HL-60/S4 (cell line): ENCODE measurements at regions not wholly inside any gene's neighbourhood (a gene's known extent, or its start where the extent isn't known, plus 50 kb on each side); places are given as distances from the start of the nearest gene placed in this dataset.
"Not testable (repeated sequence)": the region's sequence is repeated elsewhere in the genome, so short reads cannot be mapped to it uniquely, and the experiment has no call there.

Experiments used
- in situ Hi-C: fragments of 300-500 bp; cut with MboI; formaldehyde crosslinking; loops from 2 replicates; pipeline ENCODE4 v1.14.3; 2022; ENCODE audit warnings: low sequenced_read_pairs

DNA sequence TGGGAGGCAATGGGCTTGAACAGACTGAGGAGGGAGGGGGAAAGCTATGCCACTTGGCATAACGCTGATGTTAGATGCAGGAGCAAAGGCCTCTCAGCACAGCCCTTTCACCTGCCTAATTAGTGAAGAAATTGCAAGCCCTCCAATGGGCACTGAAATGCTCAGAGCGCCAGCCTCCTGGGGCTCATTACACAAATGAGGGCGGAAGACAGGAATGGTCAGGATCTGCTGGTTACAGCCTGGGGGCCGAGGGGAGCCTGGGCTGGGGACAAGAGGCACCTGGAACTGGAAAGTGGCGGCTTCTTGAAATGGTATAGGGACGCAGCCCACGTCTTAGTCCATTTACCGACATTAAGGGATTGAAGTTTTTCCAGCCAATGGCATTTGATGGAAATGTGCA is 50.2 kb upstream of the PLET1 start:
- in situ Hi-C loops = no loop called here

DNA sequence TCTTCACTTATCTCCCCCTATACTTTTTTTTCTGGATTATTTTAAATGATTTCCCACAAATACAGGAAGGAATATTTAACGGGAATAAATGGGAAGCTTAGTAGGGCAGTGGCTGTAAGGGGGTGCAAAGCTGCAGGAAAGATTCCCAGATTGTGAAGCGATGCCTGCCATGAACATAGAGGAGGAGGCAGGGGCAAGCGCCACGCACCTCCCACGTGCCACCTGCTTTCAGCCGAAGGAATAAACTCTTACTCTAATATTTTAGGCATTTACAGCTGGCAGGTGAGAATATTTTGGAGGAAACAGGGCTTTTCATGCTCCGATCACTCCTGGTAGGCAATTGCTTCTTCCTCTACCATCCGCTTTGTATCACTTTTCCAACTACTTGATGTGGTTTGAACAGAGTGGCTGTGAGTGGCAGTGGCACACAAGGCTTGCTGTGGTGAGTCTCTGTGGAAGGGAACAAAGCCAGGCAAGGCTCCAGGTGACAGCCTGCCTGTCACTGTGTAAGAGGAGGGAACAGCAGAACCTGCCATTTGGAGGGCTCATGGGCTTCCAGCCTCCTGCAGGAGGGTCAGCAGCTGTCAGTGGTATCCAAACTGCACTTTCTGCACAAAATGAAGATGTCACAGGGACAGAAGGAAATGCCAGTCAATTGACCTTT is 54.5 kb upstream of the PLET1 start:
- in situ Hi-C loops = no loop called here

DNA sequence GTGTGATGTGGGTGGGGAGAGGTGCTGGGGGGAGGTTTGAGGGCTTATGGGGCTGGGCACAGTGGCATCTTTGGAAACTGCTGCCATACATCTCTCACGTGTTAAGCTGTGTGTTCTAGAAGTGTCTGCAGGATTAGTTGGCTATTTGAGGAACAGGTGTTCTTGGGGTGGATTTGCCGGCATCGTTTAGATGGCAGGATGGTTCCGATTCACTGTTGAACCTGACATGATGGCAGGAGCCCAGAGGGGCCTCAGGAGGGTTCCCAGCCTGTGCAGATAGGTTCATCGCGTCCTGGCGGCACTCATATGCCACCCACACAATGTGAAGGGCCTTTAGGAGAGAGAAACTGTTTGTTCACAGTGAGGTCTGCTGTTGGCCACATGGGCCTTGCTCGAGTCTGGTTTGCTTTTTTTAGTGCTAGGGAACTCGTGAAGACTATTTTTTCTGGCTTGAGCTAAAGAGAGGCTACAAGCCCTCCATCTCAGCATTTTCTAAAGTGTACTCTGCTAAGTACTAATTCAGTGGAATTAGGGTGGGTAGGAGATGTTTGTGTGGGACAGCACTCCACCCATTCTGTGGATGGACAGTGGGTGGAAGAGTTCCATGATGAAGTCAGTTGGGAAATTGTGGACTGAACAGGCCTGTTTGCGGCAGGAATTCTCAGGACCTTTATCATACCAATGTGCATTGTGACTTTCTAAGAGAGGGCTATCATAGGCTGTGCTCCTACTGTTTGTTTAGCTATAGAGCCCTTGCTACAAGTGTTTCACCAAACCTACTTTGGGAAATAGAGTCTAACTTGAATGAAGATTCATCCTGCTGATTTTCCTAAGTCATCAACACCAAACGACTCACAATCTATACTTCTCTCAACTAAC is 55.4 kb upstream of the PLET1 start:
- in situ Hi-C loops = no loop called here

DNA sequence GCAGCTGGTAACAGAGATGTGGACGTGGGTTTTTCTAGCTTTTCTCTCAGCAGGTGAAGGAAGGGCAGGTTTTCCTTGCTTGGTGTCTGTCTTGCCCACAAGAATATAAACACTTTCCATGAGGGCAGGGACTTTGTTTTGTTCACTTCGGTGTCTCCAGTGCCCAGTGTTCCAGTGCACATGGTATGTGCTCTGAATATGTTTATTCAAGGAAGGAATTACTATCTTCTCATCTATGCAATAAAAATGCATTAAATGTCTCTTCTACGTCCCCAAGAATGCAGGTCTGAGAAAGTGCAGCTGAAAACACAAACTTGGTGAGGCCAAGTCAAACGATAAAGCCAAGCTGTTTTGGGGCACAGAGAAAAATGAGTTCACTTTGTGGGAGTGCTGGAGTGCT is 56.3 kb upstream of the PLET1 start:
- in situ Hi-C loops = no loop called here

DNA sequence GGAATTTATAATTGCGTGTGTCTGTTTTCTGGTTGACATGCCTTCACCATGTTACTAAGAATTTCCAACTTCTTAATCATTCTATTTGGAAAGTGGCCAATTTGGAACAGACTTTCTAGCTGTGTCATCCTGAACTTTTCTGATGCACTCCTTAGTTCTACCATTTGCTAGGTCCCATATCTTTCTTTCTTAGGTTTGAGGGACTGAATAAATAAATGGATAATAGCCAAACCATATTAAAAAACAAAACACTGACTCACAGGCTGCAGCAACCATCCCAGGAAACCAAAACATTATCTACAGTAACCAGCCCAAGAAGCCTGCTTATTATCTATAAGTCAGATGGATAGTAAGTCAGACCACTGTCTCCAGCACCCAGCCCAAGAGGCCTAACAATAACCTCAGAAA is 57.5 kb upstream of the PLET1 start:
- in situ Hi-C loops = no loop called here

DNA sequence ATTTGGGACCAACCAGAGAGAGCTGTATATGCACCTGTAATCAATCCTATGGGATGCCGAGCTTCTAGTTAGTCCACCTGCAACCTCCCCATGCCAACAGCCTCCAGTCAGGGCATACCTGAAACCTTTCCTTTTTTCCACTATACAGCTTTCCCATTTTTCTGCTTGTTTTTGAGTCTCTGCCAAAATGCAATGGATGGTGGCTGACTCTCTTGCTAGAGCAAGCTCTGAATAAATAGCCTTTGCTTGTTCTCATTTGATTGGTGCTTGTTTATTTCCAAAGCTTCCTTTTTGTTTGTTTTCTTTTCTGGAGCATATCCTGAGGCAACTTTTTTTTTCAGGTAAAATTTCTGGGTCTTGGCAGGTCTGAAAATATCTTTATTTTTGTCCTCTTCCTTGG is 58.0 kb upstream of the PLET1 start:
- in situ Hi-C loops = no loop called here

DNA sequence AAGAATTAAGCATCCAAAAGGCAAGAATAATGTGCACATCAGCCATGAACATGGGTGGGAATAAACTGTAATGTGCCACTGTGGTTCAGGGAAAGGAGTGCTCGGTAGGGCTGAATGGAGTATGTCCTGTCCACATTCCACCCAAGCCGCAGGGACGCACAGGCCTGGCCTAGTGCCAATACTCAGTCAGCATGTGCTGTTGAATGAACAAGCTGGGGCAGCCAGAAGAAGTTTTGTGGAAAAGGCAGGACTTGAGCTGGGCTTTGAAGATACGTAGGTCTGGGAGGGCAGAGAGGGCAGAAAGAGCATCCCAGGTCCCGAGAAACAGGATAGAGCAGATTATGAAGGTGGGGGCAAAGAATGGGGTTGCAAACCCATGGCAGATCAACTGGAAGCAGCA is 60.0 kb upstream of the PLET1 start:
- in situ Hi-C loops = no loop called here

DNA sequence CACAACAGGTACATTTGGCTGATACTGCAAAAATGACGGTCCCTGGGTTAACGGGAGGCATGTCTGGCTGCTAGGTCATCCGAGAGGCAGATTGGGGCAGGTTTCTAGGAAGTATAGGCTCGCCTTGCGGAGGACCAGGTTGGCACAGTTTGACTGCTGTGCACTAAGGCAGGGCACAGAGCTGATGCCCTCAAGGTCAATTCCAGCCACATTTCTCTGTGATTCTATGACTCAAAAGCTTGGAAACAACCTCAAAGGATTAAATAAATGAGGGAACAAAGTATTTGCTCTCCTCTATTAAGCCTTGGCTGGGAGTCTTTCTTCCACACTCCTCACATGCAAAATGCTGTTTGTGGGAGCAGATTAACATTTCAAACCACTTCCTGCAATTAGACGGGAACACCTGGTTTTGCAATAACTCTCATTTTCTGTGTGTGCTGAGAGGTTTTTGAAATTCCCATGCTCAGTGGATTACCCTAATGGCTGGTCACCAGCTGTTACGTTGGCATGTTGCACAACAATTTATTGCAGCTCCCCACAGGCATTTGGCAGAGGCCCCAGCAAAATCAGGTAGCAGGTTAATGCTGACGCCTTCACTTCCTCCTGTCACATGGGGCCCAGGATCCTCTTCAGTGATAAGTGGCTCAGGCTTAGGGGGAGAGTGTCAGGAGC is 61.0 kb upstream of the PLET1 start:
- in situ Hi-C loops = no loop called here

DNA sequence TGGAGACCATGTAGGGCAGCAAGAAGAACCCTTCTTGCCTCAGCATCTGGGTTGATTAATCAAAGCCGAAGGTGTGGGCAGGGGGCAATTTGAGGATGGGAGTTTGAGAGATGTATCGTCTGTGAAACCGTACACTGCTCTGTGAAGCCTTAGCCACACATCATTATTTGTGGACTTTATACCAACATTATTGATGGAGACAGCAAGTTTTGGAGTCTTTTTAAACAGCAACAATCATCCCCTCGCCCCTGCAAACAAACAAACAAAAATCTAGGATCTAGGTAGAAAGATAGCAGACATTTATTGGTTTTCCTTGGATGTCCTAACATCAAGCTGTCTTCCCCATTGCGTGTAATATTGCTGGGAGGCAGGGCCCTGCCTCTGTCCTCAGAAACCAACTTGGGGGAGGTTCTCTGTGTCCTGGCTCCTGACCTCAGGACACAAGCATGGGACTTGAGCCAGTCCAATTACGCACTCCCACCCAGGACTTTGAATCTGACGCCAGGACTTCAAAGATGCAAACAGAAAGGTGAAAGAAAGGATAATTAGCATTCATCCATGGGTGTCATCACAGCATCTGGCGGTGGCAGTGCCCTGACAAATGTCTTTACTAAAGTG is 61.6 kb upstream of the PLET1 start:
- in situ Hi-C loops = no loop called here

DNA sequence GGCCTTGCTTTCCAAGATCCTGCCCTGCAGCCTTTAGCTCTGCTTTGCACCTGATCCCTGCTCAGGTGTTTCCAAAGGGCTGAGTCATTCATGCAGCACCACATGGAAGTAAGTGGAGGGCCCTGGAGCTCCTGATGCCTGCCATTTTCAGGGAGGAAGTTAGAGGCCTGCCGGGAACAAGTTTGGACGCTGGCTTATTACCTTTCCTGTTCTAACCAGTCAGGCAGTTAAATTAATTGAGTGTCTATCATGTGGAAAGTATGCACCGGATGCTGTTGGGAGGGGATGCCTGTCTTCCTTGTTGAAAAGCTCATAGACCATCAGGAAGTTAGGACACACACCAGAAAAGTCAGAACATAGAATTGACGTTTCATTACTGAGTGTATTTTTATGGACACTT is 73.7 kb upstream of the PLET1 start:
- in situ Hi-C loops = no loop called here

DNA sequence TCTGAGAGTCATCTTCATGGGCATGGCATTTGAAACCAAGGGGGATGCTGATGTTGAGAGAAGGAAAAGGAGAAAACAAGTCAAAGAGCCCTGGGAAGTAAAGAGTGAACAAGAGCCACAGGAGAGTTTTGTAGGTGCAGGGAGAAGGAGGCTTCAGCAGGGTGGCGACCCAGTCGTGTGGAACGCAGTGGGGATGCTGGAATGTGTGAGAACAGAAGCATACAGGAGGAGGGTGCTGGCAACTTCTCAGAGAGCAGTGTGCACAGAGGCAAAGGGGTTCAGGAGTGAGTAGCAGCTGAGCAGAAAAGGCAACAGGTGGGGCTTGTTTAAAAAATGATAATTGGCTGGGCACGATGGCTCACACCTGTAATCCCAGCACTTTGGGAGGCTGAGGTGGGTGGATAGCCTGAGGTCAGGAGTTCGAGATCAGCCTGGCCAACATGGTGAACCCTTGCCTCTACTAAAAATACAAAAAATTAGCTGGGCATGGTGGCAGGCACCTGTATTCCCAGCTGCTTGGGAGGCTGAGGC is 75.8 kb upstream of the PLET1 start:
- in situ Hi-C loops = no loop called here

DNA sequence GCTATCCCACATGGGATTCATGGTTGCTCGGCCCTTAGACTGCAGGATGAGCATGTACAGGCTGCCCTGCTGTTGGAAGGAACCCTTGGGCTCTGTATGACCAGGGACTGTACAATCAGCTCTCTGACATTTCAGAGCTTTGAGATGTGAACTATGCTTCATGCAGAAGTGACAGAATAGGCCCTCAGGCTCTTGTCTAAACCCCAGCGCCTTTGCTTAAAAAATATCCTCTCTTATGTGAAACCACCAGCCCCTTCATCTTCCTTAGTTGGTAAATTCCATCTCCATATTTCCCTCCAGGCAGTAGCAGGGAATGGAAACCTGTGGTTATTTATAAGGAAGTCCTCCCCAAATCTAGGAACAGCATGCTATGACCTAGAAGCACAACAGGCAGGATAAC is 78.9 kb upstream of the PLET1 start:
- in situ Hi-C loops = no loop called here

DNA sequence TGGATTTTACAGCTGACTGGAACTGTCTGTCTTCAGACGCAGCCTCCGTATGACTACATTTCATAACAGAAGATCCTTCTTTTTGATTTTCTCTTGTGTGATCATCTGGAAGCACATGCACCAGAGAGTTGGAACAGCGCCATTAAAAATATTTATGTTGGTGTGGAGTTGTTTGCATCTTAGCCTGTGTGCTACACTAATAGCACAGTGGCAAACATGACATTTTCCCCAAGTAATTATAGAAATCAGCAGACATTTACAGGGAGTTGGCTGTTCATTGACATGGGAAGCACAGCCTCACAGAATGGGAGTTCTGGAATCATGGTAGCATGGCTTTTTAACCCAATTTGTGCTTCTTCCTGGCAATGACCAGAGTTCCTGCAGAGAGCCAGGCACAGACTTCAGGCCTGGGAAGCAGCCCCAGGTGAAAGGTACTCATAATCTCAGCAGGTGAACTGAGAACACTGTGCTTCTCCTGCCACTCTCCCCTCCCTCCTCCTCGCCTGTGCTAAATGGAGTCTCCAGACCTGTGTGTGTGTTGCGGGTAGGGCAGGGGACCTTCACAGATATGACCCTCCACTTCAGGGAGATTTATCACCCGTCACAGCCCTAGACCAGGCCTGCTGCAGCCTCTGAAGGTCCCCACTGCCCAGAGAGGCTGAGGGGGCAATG is 82.8 kb upstream of the PLET1 start:
- in situ Hi-C loops = no loop called here

DNA sequence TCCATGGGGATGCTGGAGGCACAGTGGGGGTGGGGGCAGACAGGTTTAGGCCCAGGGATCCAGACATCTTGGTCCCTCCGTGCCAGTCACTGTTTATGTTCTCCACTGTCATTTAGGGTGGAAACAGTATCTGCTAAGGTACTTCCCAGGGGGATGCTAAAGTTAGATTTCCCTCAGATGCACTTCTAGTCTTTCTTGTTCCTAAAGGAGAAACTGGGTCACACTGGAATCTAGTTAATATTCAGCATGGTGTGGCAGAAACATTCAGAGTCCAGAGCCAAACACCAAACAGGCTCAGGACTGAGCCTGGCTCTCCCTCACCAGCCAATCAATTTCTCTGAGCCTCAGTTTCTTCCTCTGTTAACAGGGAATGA is 83.4 kb upstream of the PLET1 start:
- in situ Hi-C loops = no loop called here

DNA sequence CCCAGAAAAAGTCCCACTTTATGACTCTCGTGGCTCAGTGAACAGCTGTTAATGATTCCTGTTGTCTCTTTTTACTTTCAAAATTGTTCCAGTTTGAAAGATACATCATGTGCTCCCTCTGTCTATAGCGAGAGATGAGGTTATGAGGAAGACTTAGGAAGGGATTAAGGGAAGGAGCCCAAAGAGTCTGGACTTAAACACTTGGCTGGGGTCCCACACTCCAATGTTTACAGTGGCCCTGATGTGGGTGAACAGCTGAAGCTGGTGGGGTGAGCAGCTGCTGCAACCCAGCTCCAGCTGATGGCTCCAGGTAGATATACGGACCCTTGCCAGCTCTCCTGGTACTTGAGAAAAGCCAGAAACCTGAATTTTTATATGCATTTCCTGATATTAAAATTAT is 84.5 kb upstream of the PLET1 start:
- in situ Hi-C loops = no loop called here

DNA sequence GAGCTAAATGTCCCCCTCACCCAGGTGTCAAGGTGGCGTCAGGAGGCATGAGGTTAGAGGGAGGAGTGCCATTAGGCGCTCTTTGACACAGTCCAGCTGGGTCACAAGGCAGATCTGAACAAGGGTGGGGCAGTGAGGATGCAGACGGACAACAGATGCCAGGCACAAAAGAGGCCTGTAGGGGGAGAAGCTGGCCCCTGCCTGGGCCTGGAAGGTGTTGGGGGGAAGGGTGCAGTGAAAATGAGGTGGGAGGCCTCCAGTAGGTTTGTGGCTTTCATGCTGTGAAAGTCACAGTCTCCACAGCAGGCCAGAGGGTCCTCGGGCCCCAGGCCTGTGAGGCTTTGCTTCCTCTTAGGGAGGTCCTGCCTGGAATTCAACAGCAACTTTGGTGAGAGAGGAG is 85.0 kb upstream of the PLET1 start:
- in situ Hi-C loops = no loop called here

DNA sequence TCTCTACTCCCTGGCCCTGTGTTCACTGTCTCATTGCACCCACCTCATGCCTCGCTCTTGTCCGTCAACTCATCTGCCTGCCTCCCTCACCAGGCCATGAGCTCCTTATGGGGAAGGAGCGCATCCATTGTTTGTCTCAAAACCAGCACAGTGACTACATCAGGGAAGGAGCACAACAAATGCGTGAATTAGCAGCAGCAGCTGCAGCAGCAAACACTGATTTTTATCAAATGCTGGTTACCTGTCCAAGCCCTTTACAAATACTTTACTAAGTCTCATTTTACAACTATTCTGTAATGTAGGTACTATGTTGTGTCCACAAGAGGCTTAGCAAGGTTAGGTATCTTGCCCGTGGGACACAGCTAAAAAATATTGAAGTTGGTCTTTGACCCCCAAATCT is 85.9 kb upstream of the PLET1 start:
- in situ Hi-C loops = no loop called here

DNA sequence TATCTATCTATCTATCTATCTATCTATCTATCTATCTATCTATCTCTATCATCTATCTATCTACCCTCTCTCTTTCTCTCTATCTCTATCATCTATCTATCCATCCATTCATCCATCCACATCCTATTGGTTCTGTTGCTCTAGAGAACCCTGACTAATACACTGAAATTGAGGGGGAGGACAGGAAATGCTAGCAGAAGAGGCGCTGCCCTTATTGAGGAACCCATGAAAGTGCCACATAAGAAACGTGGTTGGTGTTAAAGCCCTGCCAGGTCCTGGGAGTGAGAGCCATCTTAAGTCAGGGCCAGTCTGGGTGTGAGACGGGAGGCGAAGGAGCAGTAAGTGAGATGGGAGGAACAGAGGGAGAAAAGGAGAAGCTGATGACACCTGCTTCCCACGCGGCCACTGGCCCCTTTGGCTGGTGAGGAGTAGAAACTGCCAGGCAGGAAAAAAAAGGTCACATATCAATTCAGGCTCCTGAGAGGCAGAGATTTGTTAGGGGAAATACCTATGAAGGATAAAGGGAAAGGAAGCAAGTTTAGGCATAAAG is 87.9 kb upstream of the PLET1 start:
- in situ Hi-C loops = no loop called here

DNA sequence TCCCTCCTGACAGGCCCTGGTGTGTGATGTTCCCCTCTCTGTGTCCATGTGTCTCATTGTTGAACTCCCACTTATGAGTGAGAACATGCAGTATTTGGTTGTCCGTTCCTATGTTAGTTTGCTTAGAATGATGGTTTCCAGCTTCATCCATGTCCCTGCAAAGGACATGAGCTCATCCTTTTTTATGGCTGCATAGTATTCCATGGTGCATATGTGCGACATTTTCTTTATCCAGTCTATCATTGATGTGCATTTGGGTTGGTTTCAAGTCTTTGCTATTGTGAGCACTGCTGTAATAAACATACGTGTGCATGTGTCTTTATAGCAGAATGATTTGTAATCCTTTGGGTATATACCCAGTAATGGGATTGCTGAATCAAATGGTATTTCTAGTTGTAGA is 90.8 kb upstream of the PLET1 start:
- in situ Hi-C loops = not testable (repeated sequence)

DNA sequence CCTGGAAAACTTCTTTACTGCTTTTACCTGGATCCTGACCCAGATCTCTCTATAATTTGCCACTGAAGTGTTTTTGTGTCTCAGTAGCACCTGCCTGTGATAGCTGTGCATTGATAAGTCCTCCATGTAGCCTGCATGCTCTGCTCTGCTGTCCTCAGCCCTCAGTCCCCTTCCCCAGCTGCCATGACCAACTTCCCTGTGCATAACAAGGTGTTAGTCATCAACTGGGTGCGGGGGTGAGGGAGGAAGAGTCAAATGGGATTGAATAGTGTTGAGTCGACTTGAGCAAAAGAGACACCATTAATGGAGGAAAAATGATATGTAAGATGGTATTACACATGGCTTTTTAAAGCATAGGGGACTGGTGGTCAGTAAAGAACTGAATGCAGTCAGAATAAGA is 92.2 kb upstream of the PLET1 start:
- in situ Hi-C loops = no loop called here

DNA sequence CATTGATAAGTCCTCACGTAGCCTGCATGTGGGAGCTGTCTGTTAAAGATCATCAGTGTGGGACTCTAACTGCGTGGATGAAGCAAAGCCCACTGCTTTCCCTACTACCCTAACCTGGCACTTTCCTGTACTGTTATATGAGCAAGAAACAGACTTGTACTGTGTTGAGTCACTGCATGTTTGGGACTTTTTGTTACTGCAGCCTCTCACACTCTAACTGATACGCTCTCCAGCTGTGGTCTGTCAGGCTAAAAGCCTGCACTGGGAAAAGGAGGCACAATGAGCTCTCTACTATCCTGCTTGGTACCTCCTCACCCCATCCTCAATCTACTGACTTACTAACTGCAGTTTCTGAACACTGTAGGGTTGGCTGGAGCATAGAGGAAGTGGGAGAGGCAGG is 93.7 kb upstream of the PLET1 start:
- in situ Hi-C loops = no loop called here
